ENCODE measurements at regions not wholly inside any gene's neighbourhood (a gene's known extent, or its start where the extent isn't known, plus 50 kb on each side); places are given as distances from the start of the nearest gene placed in this dataset.

- no peaks in the 10 kb centered on the region for H3K27me3 ChIP-seq
- no peaks in the 10 kb centered on the region for H3K36me3 ChIP-seq
- intact Hi-C loops (cut with DNase I): no loop called here
- H3K9me3 ChIP-seq: no peaks in the 10 kb centered on the region
- 74 to 81% (median 76%) methylated on average over 6 of the region's 6 CpGs for WGBS, 3 donors
- H3K4me1 ChIP-seq (ENCODE audit: insufficient read depth): no peaks in the 10 kb centered on the region
- no peak overlapping the region for H3K27ac ChIP-seq
- TF ChIP-seq EP300 (IDR thresholded peaks at IDR 0.05): no peak
- TF ChIP-seq CTCF (IDR thresholded peaks at IDR 0.05): no peak
- TF ChIP-seq POLR2A (IDR thresholded peaks at IDR 0.05): no peak
- no peak overlapping the region for H3K4me3 ChIP-seq
- no peak for DNase-seq
These were observed 63.1 kb upstream of the ANKRD1 start for GRCh38 chr10:90983914-90984549.

GRCh38 chr10:90984898-90985297 is 64.0 kb upstream of the ANKRD1 start:
- Histone ChIP-seq H3K4me3 (no peak overlapping the region), H3K36me3 (no peaks in the 10 kb centered on the region), H3K27ac (no peak overlapping the region), H3K27me3 (no peaks in the 10 kb centered on the region), H3K4me1 (ENCODE audit: insufficient read depth) (no peaks in the 10 kb centered on the region), H3K9me3 (no peaks in the 10 kb centered on the region)
- no peak for TF ChIP-seq CTCF (IDR thresholded peaks at IDR 0.05)
- no peak for TF ChIP-seq POLR2A (IDR thresholded peaks at IDR 0.05)
- TF ChIP-seq EP300 (IDR thresholded peaks at IDR 0.05): no peak
- WGBS, 3 donors: 68 to 82% (median 78%) methylated on average over 3 of the region's 3 CpGs
- intact Hi-C loops (cut with DNase I): no loop called here
- DNase-seq: no peak

- no peaks in the 10 kb centered on the region for H3K4me1 ChIP-seq (ENCODE audit: insufficient read depth)
- H3K27me3 ChIP-seq: no peaks in the 10 kb centered on the region
- intact Hi-C loops (cut with DNase I): no loop called here
- TF ChIP-seq EP300 (IDR thresholded peaks at IDR 0.05): no peak
- DNase-seq: no peak
- no peak overlapping the region for H3K27ac ChIP-seq
- no peaks in the 10 kb centered on the region for H3K36me3 ChIP-seq
- no peaks in the 10 kb centered on the region for H3K9me3 ChIP-seq
- H3K4me3 ChIP-seq: no peak overlapping the region
- 32 to 41% (median 34%) methylated on average over 3 of the region's 3 CpGs for WGBS, 3 donors
These were observed 64.5 kb upstream of the ANKRD1 start for GRCh38 chr10:90985321-90985933.

GRCh38 chr10:90986136-90986760 is 65.4 kb upstream of the ANKRD1 start:
- H3K27me3 ChIP-seq: no peaks in the 10 kb centered on the region
- no peaks in the 10 kb centered on the region for H3K9me3 ChIP-seq
- 88 to 92% (median 91%) methylated on average over 2 of the region's 2 CpGs for WGBS, 3 donors
- DNase-seq: no peak
- no peak overlapping the region for H3K27ac ChIP-seq
- H3K36me3 ChIP-seq: no peaks in the 10 kb centered on the region
- TF ChIP-seq CTCF (IDR thresholded peaks at IDR 0.05): no peak
- TF ChIP-seq POLR2A (IDR thresholded peaks at IDR 0.05): no peak
- TF ChIP-seq EP300 (IDR thresholded peaks at IDR 0.05): no peak
- no peaks in the 10 kb centered on the region for H3K4me1 ChIP-seq (ENCODE audit: insufficient read depth)
- no peak overlapping the region for H3K4me3 ChIP-seq
- intact Hi-C loops (cut with DNase I): no loop called here

DNA sequence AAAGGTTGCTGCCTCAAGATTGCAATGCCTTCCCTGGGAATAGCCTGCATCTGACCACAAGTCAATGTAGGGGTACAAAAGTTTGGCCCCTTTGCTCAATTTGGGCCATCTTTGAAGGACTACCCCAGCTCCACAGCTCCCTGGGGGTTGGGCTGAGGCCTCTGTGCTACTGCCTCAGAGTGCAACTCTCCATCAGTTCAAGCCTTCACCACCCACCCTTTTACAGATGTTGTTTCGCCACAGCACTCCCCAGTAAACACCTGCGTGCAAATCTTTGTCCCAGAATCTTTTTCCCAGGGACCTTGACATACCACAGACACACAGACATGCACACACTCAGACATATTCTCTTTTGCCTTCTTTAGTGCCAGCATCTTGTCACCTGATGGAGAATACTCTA is 66.0 kb upstream of the ANKRD1 start:
- 88 to 91% (median 90%) methylated on average over 2 of the region's 2 CpGs for WGBS, 3 donors
- intact Hi-C loops (cut with DNase I): no loop called here
- TF ChIP-seq POLR2A (IDR thresholded peaks at IDR 0.05) (no peak), CTCF (IDR thresholded peaks at IDR 0.05) (no peak), EP300 (IDR thresholded peaks at IDR 0.05) (no peak)
- Histone ChIP-seq H3K36me3 (no peaks in the 10 kb centered on the region), H3K27me3 (no peaks in the 10 kb centered on the region), H3K9me3 (no peaks in the 10 kb centered on the region), H3K27ac (no peak overlapping the region), H3K4me3 (no peak overlapping the region), H3K4me1 (ENCODE audit: insufficient read depth) (no peaks in the 10 kb centered on the region)
- DNase-seq: no peak

Measured in ovary (tissue), 7 donors.